ENCODE measurements at regions not wholly inside any gene's neighbourhood (a gene's known extent, or its start where the extent isn't known, plus 50 kb on each side); places are given as distances from the start of the nearest gene placed in this dataset.

DNA sequence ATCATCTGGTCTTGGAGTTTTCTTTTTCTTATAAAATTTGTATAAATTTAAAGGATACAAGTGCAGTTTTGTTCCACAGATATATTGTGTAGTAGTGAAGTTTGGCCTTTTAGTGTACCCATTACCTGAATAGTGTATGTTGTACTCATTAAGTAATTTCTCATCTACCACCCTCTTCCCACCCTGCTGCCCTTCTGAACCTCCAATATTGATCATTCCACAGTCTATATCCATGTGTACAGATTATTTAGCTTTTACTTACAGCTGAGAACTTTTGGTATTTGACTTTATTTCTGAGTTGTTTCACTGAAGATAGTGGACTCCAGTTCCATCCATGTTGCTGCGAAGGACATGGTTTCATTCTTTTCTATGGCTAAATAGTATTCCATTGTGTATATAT lies 63.1 kb upstream of the NR3C1 start:
- Histone ChIP-seq H3K23ac (ENCODE audit: insufficient read length, low read depth, low read length) (no peak overlapping the region), H2BK15ac (ENCODE audit: low read depth, low read length) (no peak overlapping the region), H3K79me2 (ENCODE audit: insufficient read depth, low read length) (no peaks in the 10 kb centered on the region), H3K9ac (ENCODE audit: extremely low read depth, insufficient read length, low read length) (no peak overlapping the region), H3K18ac (ENCODE audit: insufficient read length, low read depth, low read length) (no peak overlapping the region), H4K8ac (replicated peaks; ENCODE audit: insufficient read length, low read depth, low read length) (no peak overlapping the region), H3K27me3 (ENCODE audit: insufficient read depth, low read length) (no peaks in the 10 kb centered on the region), H2BK12ac (ENCODE audit: insufficient read length, low read depth, low read length) (no peak overlapping the region), H3K14ac (ENCODE audit: insufficient read depth, low read length) (no peak overlapping the region), H2AK5ac (ENCODE audit: insufficient read length, low read length) (no peak overlapping the region), H3T11ph (ENCODE audit: low read length) (no peak overlapping the region), H3K56ac (ENCODE audit: insufficient read length, low read depth, low read length) (no peak overlapping the region), H3K4me2 (ENCODE audit: insufficient read depth, insufficient read length, low read length) (no peak overlapping the region), H3K27ac (ENCODE audit: insufficient read length, low read depth, low read length) (no peak overlapping the region), H3K9me3 (ENCODE audit: control insufficient read depth, low read depth, low read length) (no peaks in the 10 kb centered on the region), H2BK20ac (ENCODE audit: low read depth, low read length, poor library complexity, severe bottlenecking) (no peak overlapping the region), H3K4ac (ENCODE audit: low read depth, low read length) (no peak overlapping the region), H2BK120ac (ENCODE audit: low read depth, low read length, poor library complexity, severe bottlenecking) (no peak overlapping the region), H3K79me1 (ENCODE audit: insufficient read depth, low read depth, low read length, poor library complexity, severe bottlenecking) (no peaks in the 10 kb centered on the region), H2BK5ac (ENCODE audit: insufficient read length, low read length) (no peak overlapping the region), H4K20me1 (ENCODE audit: control insufficient read depth, insufficient read depth, insufficient read length) (no peaks in the 10 kb centered on the region), H4K91ac (ENCODE audit: insufficient read length, low read depth, low read length) (no peak overlapping the region), H3K4me1 (ENCODE audit: insufficient read depth, low read length) (no peaks in the 10 kb centered on the region), H4K5ac (ENCODE audit: insufficient read length, low read depth, low read length) (no peak overlapping the region), H3K23me2 (ENCODE audit: insufficient read length, low read depth, low read length, poor library complexity, severe bottlenecking) (no peaks in the 10 kb centered on the region), H2AFZ (ENCODE audit: low read length) (no peak overlapping the region)
- peaks cover 0 to 10% of the 10 kb centered on the region in 2 experiments; a peak in 3 of 5 replicates for H3K9me3 Mint-ChIP-seq
- no peak for DNase-seq
- no peaks in the 10 kb centered on the region for H3K27me3 Mint-ChIP-seq (ENCODE audit: low read depth)
- H3K4me3 Mint-ChIP-seq = no peak overlapping the region
- TF ChIP-seq, protein P1, sequence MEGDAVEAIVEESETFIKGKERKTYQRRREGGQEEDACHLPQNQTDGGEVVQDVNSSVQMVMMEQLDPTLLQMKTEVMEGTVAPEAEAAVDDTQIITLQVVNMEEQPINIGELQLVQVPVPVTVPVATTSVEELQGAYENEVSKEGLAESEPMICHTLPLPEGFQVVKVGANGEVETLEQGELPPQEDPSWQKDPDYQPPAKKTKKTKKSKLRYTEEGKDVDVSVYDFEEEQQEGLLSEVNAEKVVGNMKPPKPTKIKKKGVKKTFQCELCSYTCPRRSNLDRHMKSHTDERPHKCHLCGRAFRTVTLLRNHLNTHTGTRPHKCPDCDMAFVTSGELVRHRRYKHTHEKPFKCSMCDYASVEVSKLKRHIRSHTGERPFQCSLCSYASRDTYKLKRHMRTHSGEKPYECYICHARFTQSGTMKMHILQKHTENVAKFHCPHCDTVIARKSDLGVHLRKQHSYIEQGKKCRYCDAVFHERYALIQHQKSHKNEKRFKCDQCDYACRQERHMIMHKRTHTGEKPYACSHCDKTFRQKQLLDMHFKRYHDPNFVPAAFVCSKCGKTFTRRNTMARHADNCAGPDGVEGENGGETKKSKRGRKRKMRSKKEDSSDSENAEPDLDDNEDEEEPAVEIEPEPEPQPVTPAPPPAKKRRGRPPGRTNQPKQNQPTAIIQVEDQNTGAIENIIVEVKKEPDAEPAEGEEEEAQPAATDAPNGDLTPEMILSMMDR (conservative IDR thresholded peaks at IDR 0.05) = no peak
- H3K36me3 Mint-ChIP-seq (ENCODE audit: insufficient read depth in 1 of 3, low read depth in 3 of 3) = 0 out of 7 replicates have a peak, but pooled peaks cover 0 to 8% (median 0%) of the 10 kb centered on the region in 3 experiments
- no CpG with 5 or more reads among the region's 1 CpG for WGBS (ENCODE audit: extremely low coverage, insufficient read length, low lambda C conversion rate)
- no peak overlapping the region for H3K27ac Mint-ChIP-seq
- no peaks in the 10 kb centered on the region for H3K4me1 Mint-ChIP-seq

Data from H9 (cell line).